IMR-90 (cell line): ENCODE measurements at regions not wholly inside any gene's neighbourhood (a gene's known extent, or its start where the extent isn't known, plus 50 kb on each side); places are given as distances from the start of the nearest gene placed in this dataset.

Experiments
- ATAC-seq: fragments of 200-7000 bp; cut with Tn5 transposase; 2 replicates; pipeline ENCODE4 v1.9.1; 2020; ENCODE audit warnings: low read depth, mild to moderate bottlenecking, moderate library complexity
- BruUV-seq: library from RNA; stranded (reverse); fragments of 400-500 nt; replicated peaks from 2 replicates; lab custom pipeline; 2021; lab: Mats Ljungman, UMichigan
- CTCF ChIA-PET: fragments of 300-600 bp; formaldehyde crosslinking; extraction: SDS; loops from one replicate; lab custom pipeline; 2021; ENCODE audit warnings: antibody characterized with exemption; lab: Yijun Ruan, JAX
- POLR2A ChIA-PET: fragments of 300-600 bp; sonication (Branson Sonifier 250); formaldehyde crosslinking; loops from one replicate; lab custom pipeline; 2022; ENCODE audit warnings: antibody characterized with exemption; ENCODE audit not compliant: unreplicated experiment; lab: Charles Lee
- DNase-seq: peaks from one replicate; pipeline ENCODE4 v3.0.0; 2013
- H2AFZ ChIP-seq: replicated peaks from 2 replicates; pipeline ENCODE3; 2013; ENCODE audit warnings: low read length, mild to moderate bottlenecking; ENCODE audit not compliant: poor library complexity
- H2AK5ac ChIP-seq: 2 replicates; pipeline ENCODE4 v1.6.1; 2013; ENCODE audit warnings: low read depth, low read length, inconsistent platforms
- H2AK9ac ChIP-seq: replicated peaks from 2 replicates; pipeline ENCODE3; 2013; ENCODE audit warnings: mild to moderate bottlenecking, low read depth, low read length, moderate library complexity; ENCODE audit not compliant: poor library complexity
- H2BK120ac ChIP-seq: 2 replicates; pipeline ENCODE4 v1.6.1; 2013; ENCODE audit warnings: low read depth, low read length, inconsistent platforms
- H2BK15ac ChIP-seq: 3 replicates; pipeline ENCODE4 v1.6.1; 2013; ENCODE audit warnings: low read depth, low read length, inconsistent platforms
- H2BK20ac ChIP-seq: 2 replicates; pipeline ENCODE4 v1.6.1; 2013; ENCODE audit warnings: low read depth, mild to moderate bottlenecking, inconsistent platforms, low read length, moderate library complexity
- H2BK5ac ChIP-seq: 2 replicates; pipeline ENCODE4 v1.6.1; 2013; ENCODE audit warnings: mild to moderate bottlenecking, low read depth, low read length, inconsistent platforms; ENCODE audit not compliant: poor library complexity, severe bottlenecking
- H3K14ac ChIP-seq: replicated peaks from 2 replicates; pipeline ENCODE4 v1.6.1; 2013; ENCODE audit warnings: low read depth, low read length, inconsistent platforms
- H3K18ac ChIP-seq: 2 replicates; pipeline ENCODE4 v1.6.1; 2013; ENCODE audit warnings: low read depth, low read length, control low read depth
- H3K23ac ChIP-seq: 2 replicates; pipeline ENCODE4 v1.6.1; 2013; ENCODE audit warnings: low read depth, low read length, inconsistent platforms
- H3K27ac ChIP-seq: 2 replicates; pipeline ENCODE4 v1.5.1; 2013; ENCODE audit warnings: mild to moderate bottlenecking, control low read depth, low read length; ENCODE audit not compliant: insufficient read depth
- H3K27me3 ChIP-seq: 2 replicates; pipeline ENCODE4 v1.6.1; 2013; ENCODE audit warnings: low read length; ENCODE audit not compliant: control insufficient read depth, insufficient read depth
- H3K36me3 ChIP-seq: 2 replicates; pipeline ENCODE4 v1.6.1; 2013; ENCODE audit warnings: low read length, mixed read lengths; ENCODE audit not compliant: control insufficient read depth, insufficient read depth
- H3K4ac ChIP-seq: 2 replicates; pipeline ENCODE4 v1.6.1; 2013; ENCODE audit warnings: low read depth, low read length, inconsistent platforms
- H3K4me1 ChIP-seq: 2 replicates; pipeline ENCODE4 v1.6.1; 2013; ENCODE audit warnings: low read length, mixed read lengths; ENCODE audit not compliant: control insufficient read depth, insufficient read depth
- H3K4me2 ChIP-seq: 2 replicates; pipeline ENCODE4 v1.6.1; 2013; ENCODE audit warnings: low read depth, mild to moderate bottlenecking, control low read depth, low read length, moderate library complexity
- H3K4me3 ChIP-seq: 2 replicates; pipeline ENCODE4 v1.5.1; 2013; ENCODE audit warnings: low read depth, mild to moderate bottlenecking, control low read depth, low read length, moderate library complexity; ENCODE audit not compliant: insufficient read depth
- H3K56ac ChIP-seq: 2 replicates; pipeline ENCODE4 v1.6.1; 2013; ENCODE audit warnings: low read length, inconsistent platforms; ENCODE audit not compliant: insufficient read depth; ENCODE audit errors: extremely low read depth
- H3K79me1 ChIP-seq, 2 experiments: 2 replicates each; pipeline ENCODE4 v1.6.1; 2013; ENCODE audit warnings: low read length in 2 of 2, inconsistent platforms in 1 of 2, low read depth in 1 of 2
- H3K9ac ChIP-seq: 2 replicates; pipeline ENCODE4 v1.6.1; 2013; ENCODE audit warnings: low read depth, low read length, control low read depth
- H3K9me1 ChIP-seq: 2 replicates; pipeline ENCODE4 v1.6.1; 2013; ENCODE audit warnings: low read length, inconsistent platforms; ENCODE audit not compliant: insufficient read depth
- H3K9me3 ChIP-seq: 2 replicates; pipeline ENCODE4 v1.6.1; 2013; ENCODE audit warnings: low read length; ENCODE audit not compliant: control insufficient read depth, insufficient read depth
- H4K20me1 ChIP-seq: 2 replicates; pipeline ENCODE4 v1.6.1; 2013; ENCODE audit warnings: low read length, inconsistent platforms; ENCODE audit not compliant: insufficient read depth
- H4K5ac ChIP-seq: 2 replicates; pipeline ENCODE4 v1.6.1; 2013; ENCODE audit warnings: mild to moderate bottlenecking, low read depth, low read length, control low read depth
- H4K8ac ChIP-seq, 2 experiments: 2 replicates each; pipeline ENCODE4 v1.6.1; 2013; ENCODE audit warnings: low read depth in 2 of 2, low read length in 2 of 2, control low read depth in 1 of 2, inconsistent platforms in 1 of 2
- H4K91ac ChIP-seq: 2 replicates; pipeline ENCODE4 v1.6.1; 2013; ENCODE audit warnings: low read depth, low read length, inconsistent platforms; ENCODE audit not compliant: insufficient read depth
- BHLHE40 ChIP-seq: fragments of 150-350 bp; IDR thresholded peaks from 2 replicates; pipeline ENCODE4 v1.6.1; 2016; ENCODE audit warnings: mild to moderate bottlenecking, low read depth, low read length
- CEBPB ChIP-seq: IDR thresholded peaks from 2 replicates; pipeline ENCODE4 v1.6.1; 2012; ENCODE audit warnings: low read depth, low read length, improper control_type of control experiment
- CTCF ChIP-seq: conservative IDR thresholded peaks from 2 replicates; pipeline ENCODE4 v1.5.1; 2012; ENCODE audit warnings: mild to moderate bottlenecking, low read depth, low read length, improper control_type of control experiment
- ELK1 ChIP-seq: fragments of 150-350 bp; IDR thresholded peaks from 2 replicates; pipeline ENCODE4 v1.6.1; 2016; ENCODE audit warnings: low read depth, mild to moderate bottlenecking, low read length, moderate library complexity, borderline replicate concordance
- FOS ChIP-seq: fragments of 150-350 bp; IDR thresholded peaks from 2 replicates; pipeline ENCODE4 v1.6.1; 2016; ENCODE audit warnings: low read depth, low read length
- MAFK ChIP-seq: IDR thresholded peaks from 2 replicates; pipeline ENCODE4 v1.6.1; 2012; ENCODE audit warnings: low read depth, low read length, improper control_type of control experiment
- MAZ ChIP-seq: IDR thresholded peaks from 2 replicates; pipeline ENCODE4 v1.6.1; 2012; ENCODE audit warnings: low read depth, mild to moderate bottlenecking, low read length, improper control_type of control experiment, moderate library complexity, borderline replicate concordance
- NFE2L2 ChIP-seq: fragments of 150-350 bp; IDR thresholded peaks from 2 replicates; pipeline ENCODE4 v1.6.1; 2016; ENCODE audit warnings: low read depth, mild to moderate bottlenecking, low read length
- POLR2A ChIP-seq: IDR thresholded peaks from 2 replicates; pipeline ENCODE4 v1.6.1; 2012; ENCODE audit warnings: mild to moderate bottlenecking, low read depth, low read length
- RAD21 ChIP-seq: IDR thresholded peaks from 2 replicates; pipeline ENCODE4 v1.6.1; 2012; ENCODE audit warnings: low read length, improper control_type of control experiment
- RCOR1 ChIP-seq: IDR thresholded peaks from 2 replicates; pipeline ENCODE4 v1.6.1; 2012; ENCODE audit warnings: mild to moderate bottlenecking, low read length, improper control_type of control experiment; ENCODE audit not compliant: insufficient replicate concordance
- RFX5 ChIP-seq: IDR thresholded peaks from 2 replicates; pipeline ENCODE4 v1.8.0; 2012; ENCODE audit warnings: low read depth, mild to moderate bottlenecking, low read length, moderate library complexity
- SMC3 ChIP-seq: fragments of 150-350 bp; IDR thresholded peaks from 2 replicates; pipeline ENCODE4 v1.6.1; 2016; ENCODE audit warnings: low read depth, mild to moderate bottlenecking, antibody characterized with exemption, low read length, moderate library complexity
- WGBS, 2 experiments: methylation state at CpG; one replicate each; pipeline versions ENCODE4 v1.1.5 to v1.1.7; 2013; ENCODE audit warnings: missing lambda C conversion rate in 2 of 2; ENCODE audit not compliant: insufficient read length in 1 of 2; ENCODE audit errors: extremely low coverage in 2 of 2; 5-methylcytosine and 5-hydroxymethylcytosine counted together
- dilution Hi-C: fragments of 300-500 bp; cut with HindIII; formaldehyde crosslinking; loops from one replicate; pipeline ENCODE4 v1.14.3; 2018; ENCODE audit warnings: low sequenced_read_pairs; ENCODE audit not compliant: unreplicated experiment
- in situ Hi-C: fragments of 300-500 bp; cut with MboI; formaldehyde crosslinking; loops from 3 replicates; pipeline ENCODE4 v1.14.3; 2019; ENCODE audit warnings: low sequenced_read_pairs, inconsistent platforms, mixed read lengths
- intact Hi-C: fragments of 100-400 bp; cut with micrococcal nuclease; formaldehyde crosslinking; loops from 2 replicates; pipeline ENCODE4 v1.10.0; 2022

GRCh38 chr4:13920111-13920875, 292.8 kb upstream of the BOD1L1 start (continued):
- no peak for TF ChIP-seq RAD21
- TF ChIP-seq RCOR1: no peak

- Histone ChIP-seq H2BK15ac (peak overlapping the region; percentile 78; the same call in 2 of the 3 replicates), H2BK120ac (peak overlapping the region; percentile 98), H4K8ac (peak overlapping the region; percentile 45 to 94), H3K23ac (peak overlapping the region; percentile 95), H4K91ac (peak overlapping the region; percentile 96), H4K20me1 (no peaks in the 10 kb centered on the region), H3K9me3 (no peaks in the 10 kb centered on the region), H3K36me3 (no peaks in the 10 kb centered on the region), H2BK5ac (peak overlapping the region; percentile 96), H3K56ac (peak overlapping the region; percentile 95), H3K79me1 (peaks cover 0 to 8% of the 10 kb centered on the region in 2 experiments; a peak in 1 of 4 replicates), H3K14ac (peak overlapping the region; percentile 88; the same call in 1 of the 2 replicates), H3K4me3 (no peak overlapping the region), H4K5ac (peak overlapping the region; percentile 62), H3K9me1 (peaks cover 10% of the 10 kb centered on the region; the same call in 1 of the 2 replicates), H2AFZ (no peak overlapping the region), H3K4ac (peak overlapping the region; percentile 98), H2BK20ac (peak overlapping the region; percentile 99), H3K18ac (peak overlapping the region; percentile 82), H3K27ac (peak overlapping the region; percentile 73; the same call in 1 of the 2 replicates), H3K27me3 (no peaks in the 10 kb centered on the region), H2AK5ac (peak overlapping the region; percentile 92), H3K9ac (no peak overlapping the region), H2AK9ac (peak overlapping the region; percentile 86), H3K4me2 (peak overlapping the region; percentile 19; the same call in 1 of the 2 replicates), H3K4me1 (peaks cover 24% of the 10 kb centered on the region)
- no CpG with 5 or more reads among the region's 3 CpGs for WGBS, 2 experiments
- POLR2A ChIA-PET: interaction anchor here (0.6 kb wide), 1 partner anchor 9 kb away, joined by 4 read pairs; no protein-coding TSS in a partner anchor
- CTCF ChIA-PET: no interaction called here
- dilution Hi-C loops: no loop called here
- peak; percentile 68 for ATAC-seq
- DNase-seq: peak; percentile 100
- in situ Hi-C loops: loop anchor here (10.0 to 25.0 kb wide), 3 partner anchors 259 to 1416 kb away; partner anchors contain the start of gene CPEB2
- intact Hi-C loops: loop anchor here (2.0 kb wide), 3 partner anchors 68 to 1082 kb away; partner anchors contain the start of gene CPEB2
- no TSS peak for BruUV-seq
- TF ChIP-seq MAFK (peak; percentile 87), RFX5 (0 out of 2 replicates have a peak, but pooled peaks have one; percentile 31), ELK1 (no peak), CTCF (no peak), CEBPB (peak; percentile 77), SMC3 (no peak), BHLHE40 (peak; percentile 86), POLR2A (no peak; the same call in 1 of the 2 replicates), FOS (peak; percentile 100), RAD21 (peak; percentile 48), MAZ (peak; percentile 55; the same call in 1 of the 2 replicates), NFE2L2 (peak; percentile 98)
Measured at GRCh38 chr4:13920901-13921300, 293.4 kb upstream of the BOD1L1 start.
